ENCODE measurements at regions not wholly inside any gene's neighbourhood (a gene's known extent, or its start where the extent isn't known, plus 50 kb on each side); places are given as distances from the start of the nearest gene placed in this dataset.
"Not testable (repeated sequence)": the region's sequence is repeated elsewhere in the genome, so short reads cannot be mapped to it uniquely, and the experiment has no call there.

DNA sequence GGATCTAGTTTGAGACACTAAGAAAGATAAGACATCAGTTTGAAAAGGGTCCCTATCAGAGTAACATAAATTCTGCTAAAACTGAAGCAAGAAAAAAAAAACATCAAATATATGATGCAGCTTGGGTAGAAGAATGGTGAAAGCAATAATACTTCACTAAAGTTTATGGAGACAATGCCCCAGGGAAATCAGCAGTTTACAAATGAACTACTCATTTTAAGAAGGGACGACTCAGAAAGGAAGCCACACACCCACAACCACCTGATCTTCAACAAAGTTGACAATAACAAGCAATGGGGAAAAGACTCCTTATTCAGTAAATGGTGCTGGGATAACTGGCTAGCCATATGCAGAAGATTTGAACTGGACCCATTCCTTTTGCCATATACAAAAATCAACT, 143.5 kb downstream of the TPBG start:
- DNase-seq (ENCODE audit: low spot score), result no peak

DNA sequence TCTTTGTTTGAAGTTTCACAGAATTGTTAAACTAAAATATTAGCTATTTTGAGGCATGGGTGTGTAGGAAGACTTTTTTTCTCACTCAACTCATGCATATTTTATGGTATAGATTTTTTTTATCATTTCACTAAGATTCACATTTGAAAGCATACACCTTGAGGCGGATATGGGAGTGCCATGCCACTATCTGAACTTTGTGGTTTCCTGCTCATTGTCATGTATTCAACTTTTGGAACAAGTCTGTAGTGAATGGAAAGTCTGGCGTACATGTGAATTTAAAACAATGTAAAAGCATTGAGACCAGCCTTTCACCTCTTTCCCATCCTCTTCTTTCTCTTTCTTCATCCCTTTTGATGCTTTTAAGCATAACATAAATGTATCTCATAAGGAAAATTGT, 147.9 kb downstream of the TPBG start:
- no peak for DNase-seq (ENCODE audit: low spot score)

DNA sequence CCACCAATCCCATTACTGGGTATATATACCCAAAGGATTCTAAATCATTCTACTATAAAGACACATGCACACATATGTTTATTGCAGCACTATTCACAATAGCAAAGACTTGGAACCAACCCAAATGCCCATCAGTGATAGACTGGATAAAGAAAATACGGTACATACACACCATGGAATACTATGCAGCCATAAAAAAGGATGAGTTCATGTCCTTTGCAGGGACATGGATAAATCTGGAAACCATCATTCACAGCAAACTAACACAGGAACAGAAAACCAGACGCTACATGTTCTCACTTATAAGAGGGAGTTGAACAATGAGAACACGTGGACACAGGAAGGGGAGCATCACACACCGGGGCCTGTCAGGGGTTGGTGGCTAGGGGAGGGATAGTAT, 154.3 kb downstream of the TPBG start:
- not testable (repeated sequence) for DNase-seq (ENCODE audit: low spot score)

DNA sequence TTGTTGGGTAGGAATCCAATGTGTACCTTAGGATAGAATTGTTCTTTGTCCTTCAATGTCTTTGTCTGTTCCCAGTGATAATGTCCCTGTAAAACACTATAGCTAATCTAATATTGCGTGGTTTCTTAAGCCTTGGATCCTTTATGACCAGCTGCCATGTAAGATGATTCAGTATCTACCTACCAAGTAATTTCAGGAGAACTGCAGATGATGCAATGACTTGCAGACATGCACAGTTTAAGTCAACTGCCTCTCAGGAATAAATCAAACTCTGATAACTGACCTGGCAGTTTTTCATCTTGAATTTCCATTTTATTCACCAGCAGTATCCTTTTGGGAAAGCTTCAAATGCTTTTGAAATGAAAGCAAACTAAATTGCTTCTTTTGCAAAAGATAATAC, 157.8 kb downstream of the TPBG start:
- DNase-seq (ENCODE audit: low spot score), result no peak

DNA sequence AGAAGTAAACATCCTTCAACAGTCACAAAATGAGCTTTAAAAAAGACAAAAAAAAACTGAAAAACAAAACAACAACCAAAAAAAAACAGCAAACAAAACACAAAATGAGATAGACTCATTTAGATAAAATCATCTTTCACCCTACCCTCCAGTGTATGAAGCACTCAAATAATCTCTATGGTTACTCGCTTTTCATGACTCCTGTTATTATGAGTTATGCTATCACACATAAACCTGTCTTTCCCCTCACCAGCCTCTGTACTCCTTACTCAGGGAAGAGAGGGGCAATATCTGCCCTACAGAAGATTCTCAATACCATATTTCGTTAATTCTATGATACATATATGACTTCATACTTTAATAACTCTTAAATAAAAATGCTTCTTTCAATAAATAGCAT, 158.2 kb downstream of the TPBG start:
- no peak for DNase-seq (ENCODE audit: low spot score)

DNA sequence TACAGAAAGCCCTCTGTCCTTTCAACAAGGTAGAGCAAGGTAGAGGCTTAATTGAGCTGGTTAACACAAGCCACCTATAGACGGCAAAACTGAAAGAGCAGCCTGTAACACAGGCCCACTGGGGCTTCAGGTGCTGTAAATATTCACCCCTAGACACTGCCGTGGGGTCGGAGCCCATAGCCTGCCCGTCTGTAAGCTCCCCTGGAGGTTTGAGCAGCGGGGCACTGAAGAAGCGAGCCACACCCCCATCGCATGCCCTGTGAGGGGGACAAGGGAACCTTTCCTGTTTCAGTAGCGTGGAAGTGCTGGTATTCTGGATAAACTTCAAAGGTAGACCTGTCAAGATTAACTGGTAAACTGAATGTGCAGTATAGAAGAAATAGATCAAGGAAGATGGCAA, 160.4 kb downstream of the TPBG start:
- DNase-seq (ENCODE audit: low spot score), result no peak

DNA sequence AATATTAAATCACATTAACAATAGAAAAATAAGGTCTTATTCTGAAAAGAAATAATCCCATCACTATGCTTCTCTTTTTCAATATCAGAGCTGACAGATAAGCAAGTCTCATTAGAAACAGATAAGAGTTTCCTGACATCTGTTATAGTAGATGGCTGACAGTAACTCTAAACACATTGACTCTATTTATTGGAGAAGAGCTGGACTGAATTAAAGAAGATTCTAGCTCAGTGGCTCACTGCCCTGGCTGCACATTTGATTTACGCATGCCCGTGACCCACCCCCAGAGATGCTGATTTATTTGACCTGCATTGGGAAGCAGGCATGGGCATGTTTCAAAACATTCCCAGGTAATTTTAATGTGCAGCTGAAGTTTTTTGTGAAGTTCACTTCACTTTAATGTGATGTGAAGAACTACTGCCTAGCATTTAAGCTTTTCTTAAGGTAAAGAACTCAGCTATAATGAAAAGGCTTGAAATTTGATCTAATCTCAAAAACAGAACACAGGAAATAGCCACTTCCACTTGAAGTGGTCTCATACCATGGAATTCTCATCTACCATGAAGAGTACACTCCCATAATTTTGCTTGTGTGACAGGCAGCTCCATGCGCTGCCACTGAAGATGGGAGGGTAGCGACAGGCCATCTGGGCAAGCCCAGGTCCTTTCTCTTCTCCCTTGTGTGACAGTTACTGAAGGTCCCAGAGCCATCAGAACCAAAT, 162.3 kb downstream of the TPBG start:
- no peak for DNase-seq (ENCODE audit: low spot score)

DNA sequence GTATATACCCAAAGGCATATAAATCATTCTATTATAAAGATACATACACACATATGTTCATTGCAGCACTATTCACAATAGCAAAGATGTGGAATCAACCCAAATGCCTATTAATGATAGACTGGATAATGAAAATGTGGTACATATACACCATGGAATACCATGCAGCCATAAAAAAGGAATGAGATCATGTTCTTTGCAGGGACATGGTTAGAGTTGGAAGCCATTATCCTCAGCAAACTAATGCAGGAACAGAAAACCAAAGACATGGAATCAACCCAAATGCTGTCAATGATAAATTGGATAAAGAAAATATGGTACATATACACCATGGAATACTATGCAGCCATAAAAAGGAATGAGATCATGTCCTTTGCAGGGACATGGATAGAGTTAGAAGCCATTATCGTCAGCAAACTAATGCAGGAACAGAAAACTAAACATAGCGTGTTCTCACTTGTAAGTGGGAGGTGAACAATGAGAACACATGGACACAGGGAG, 166.4 kb downstream of the TPBG start:
- DNase-seq (ENCODE audit: low spot score), result not testable (repeated sequence)

DNA sequence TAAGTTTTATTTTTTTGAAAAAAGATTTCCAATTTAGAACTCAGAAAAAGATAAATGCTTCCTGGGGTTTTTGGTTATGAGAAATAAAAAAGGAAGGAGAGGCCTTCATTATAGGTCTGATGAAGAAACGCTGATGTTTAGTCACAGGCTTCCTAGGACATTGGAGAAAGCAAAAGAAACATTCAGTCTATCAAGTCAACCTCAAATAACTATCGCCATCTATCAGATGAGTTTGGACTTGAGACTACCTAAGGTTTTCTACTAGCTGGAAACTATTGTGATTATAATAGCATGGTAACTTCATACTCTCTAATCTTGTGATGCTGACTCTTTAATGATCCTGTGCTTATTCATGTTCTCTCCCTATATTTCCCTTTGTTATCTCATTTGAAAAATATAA, 171.3 kb downstream of the TPBG start:
- DNase-seq (ENCODE audit: low spot score), result no peak

DNA sequence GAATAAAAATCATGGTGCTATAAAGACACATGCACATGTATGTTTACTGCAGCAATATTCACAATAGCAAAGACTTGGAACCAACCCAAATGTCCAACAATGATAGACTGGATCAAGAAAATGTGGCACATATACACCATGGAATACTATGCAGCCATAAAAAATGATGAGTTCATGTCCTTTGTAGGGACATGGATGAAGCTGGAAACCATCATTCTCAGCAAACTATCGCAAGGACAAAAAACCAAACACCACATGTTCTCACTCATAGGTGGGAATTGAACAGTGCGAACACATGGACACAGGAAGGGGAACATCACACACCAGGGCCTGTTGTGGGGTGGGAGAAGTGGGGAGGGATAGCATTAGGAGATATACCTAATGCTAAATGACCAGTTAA, 185.9 kb downstream of the TPBG start:
- DNase-seq (ENCODE audit: low spot score), result not testable (repeated sequence)

DNA sequence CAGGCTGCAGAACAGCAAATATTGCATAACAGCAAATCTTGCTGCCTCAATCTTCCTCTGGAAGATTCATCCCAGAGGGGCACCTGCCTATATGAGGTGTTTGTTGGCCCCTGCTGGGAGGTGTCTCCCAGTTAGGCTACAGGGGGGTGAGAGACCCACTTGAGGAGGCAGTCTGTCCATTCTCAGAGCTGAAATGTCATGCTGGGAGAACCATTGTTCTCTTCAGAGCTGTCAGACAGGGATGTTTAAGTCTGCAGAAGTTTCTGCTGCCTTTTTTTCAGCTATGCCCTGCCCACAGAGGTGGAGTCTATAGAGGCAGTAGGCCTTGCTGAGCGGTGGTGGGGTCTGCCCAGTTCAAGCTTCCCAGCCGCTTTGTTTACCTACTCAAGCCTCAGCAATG, 187.7 kb downstream of the TPBG start:
- not testable (repeated sequence) for DNase-seq (ENCODE audit: low spot score)

DNA sequence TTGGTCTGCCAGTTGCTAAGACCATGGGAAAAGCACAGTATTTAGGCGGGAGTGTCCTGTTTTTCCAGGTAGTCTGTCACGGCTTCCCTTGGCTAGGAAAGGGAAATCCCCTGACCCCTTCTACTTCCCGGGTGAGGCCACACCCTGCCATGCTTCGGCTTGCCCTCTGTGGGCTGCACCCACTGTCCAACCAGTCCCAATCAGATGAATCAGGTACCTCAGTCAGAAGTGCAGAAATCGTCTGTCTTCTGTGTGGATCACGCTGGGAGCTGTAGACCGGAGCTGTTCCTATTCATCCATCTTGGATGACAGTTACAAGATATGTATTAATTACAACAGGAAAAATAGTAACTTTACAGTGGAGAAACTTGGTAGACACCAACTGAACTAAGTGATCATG, 188.2 kb downstream of the TPBG start:
- no peak for DNase-seq (ENCODE audit: low spot score)

DNA sequence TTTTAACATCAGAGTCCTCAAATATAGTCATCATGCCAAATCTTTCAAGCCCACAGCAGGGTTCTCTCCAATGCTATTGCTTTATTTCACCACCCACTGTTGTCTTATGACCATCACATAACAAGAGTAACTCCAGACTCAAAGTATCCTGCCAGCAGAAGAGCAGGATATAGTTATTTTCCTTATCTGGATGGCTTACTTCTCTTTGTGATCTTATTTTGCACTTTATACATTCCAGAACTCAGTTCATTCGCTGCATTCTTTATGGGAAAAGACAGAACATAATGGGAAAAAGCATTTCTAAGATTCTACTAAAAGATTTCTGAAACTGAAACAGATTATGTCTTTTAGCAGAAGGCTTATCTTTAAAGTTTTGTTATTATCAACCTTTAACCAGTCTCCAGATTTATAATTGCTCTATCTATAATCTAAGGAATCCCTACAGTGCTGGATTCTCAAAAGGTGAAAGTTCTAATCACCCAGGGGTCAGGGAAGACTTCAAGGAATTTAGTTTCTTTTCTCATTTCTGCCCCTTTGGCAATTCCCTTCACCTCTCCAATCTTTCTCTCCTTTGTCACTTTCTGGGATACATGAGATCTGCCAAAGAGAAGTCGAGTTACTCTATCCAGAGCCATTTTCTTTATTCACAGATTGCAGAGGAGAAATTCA, 190.4 kb downstream of the TPBG start:
- no peak for DNase-seq (ENCODE audit: low spot score)

DNA sequence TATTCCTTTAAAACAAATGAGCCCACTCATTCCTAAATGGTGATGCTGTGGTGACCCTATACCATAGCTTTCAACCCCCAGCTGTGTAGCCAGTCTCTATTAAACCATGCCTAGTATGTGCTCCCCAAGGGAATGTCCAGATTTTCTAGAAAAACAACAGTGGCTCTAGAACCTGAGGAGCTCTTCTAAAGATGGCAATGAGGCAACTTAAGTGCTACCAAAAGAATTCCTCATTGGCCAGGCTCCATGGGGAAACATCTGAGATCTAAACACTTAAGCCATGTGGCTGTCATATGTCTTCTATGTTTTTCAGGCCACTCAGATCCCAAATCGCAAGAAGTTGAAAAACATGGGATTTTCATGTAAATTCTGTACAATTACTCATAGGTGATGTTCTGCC, 191.0 kb downstream of the TPBG start:
- DNase-seq (ENCODE audit: low spot score), result no peak

DNA sequence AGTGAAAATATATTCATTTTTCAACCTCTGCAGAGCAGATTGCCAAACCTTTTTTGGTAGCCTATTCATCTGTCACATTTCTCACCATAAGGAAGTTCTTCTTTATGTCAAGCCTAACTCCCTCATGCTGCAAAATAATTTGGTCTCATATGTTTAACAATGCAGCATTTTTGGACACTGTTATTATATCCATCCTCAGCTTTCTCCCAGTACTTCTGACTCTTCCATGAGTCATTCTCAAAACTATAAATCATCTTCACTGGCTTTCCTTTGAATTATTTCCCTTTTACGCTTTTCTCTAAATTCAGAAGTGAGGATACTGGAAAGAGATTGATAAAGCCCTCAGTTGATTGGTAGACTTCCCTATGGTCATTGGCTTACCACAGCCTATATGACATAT, 192.2 kb downstream of the TPBG start:
- DNase-seq (ENCODE audit: low spot score), result no peak

DNA sequence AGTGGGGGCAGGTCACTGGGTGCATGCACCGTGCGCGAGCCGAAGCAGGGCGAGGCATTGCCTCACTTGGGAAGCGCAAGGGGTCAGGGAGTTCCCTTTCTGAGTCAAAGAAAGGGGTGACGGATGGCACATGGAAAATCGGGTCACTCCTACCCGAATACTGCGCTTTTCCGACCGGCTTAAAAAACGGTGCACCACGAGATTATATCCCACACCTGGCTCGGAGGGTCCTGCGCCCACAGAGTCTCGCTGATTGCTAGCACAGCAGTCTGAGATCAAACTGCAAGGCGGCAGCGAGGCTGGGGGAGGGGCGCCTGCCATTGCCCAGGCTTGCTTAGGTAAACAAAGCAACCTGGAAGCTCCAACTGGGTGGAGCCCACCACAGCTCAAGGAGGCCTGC, 194.9 kb downstream of the TPBG start:
- not testable (repeated sequence) for DNase-seq (ENCODE audit: low spot score)

DNA sequence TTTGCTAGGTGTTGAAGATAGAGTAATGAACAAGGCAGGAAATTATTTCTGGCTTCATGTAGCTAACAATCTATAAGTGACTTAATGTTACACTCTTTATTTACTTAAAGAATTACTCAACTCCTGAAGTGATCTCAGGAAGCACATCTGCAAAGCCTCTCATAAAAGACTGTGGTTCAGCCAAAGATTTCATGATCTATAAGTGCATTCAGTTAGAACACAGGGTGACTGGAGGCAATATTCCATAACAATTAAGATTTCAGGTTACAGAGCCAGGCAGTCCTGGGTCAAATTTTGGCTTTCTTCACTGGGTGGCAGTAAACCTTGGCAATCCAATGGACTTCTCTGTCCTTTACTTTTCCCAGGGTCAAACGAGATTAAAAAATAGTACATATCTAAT, 204.0 kb downstream of the TPBG start:
- DNase-seq (ENCODE audit: low spot score), result no peak

DNA sequence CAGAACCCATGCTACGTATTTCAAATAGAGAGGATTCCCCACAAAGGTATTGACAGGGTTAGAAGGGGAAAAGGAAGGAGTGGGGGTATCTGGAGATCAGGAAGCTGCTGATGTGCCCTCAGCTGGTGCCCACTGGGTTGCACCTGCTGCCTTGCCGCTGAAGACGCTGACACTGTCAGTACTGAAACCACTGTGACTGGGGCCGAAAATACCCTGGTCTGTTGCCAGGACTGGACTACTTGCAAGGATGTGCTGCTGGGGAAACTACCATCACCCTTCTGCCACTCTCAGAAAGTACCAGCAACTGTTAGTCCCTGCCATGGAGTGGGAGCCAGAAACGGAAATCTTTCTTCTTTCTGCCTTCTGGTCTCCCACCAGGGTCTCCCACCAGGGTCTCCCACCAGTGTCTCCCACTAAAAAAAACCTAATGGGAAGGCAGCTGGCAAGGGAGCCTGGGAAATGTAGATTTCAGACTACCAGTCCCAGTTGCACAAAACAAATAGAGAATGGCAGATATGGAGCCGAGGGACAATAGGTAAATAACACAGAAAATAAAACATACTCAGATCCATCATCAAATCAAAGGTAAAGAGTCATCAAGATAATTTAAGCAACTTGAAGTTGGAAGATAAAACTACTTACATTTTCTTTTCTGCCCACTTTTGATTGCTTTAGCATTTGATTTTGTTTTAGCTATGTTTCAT, 204.8 kb downstream of the TPBG start:
- peak; percentile 40 for DNase-seq (ENCODE audit: low spot score)

DNA sequence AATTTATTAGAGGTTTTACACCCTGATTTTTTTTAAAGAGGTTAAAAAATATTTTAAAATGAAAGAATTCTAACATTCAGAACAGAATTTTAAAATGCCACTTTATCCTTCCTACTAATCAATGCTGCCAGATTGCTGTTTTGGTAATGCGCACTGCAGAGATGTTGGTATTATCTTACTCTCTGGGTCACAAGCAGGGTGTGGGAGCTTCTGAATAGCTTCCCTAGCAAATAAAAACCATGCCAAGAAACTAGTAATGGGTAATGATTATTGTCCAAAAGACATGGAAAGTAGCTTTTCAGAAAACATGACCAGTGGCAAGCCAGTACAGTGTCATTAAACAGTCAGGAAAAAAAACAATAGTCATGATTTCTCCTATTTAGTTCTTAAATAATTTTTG, 205.4 kb downstream of the TPBG start:
- no peak for DNase-seq (ENCODE audit: low spot score)

DNA sequence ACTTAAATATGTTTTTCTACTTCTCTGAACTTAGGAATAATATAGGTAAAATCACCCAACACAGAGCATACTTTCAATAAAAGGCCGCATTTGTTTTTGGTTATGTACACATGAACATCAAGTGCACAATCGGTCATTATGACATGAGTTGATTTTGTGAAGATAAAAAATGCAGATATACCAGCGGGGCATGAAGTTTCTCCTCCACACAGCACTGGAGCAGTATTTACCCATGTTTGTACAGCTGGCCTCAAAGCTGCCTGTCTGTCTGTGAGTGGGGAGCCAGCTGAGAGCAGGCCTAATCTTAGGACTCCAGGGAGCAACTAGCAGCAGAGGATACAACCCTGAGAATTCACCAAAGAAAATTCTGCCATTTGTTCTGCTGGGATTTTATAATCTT, 206.5 kb downstream of the TPBG start:
- DNase-seq (ENCODE audit: low spot score), result no peak

DNA sequence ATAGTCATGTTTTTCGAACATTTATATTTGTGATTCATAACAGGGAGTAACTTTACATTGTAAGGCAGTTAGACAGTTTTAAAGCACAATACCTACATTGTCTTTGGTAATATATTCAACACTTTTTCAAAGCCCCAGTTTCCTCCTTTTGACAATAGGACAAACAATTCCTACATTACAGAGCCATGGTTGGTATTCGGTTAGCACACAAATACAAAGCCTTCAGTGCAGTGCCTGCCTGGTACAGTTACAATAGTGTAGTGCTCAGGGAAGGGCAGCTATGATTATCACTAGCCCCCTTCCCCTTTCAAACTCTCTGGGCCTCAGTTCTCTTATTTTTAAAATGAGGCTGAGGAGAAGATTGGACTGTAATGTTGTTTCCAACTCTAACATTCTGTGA, 207.8 kb downstream of the TPBG start:
- DNase-seq (ENCODE audit: low spot score), result peak; percentile 93

DNA sequence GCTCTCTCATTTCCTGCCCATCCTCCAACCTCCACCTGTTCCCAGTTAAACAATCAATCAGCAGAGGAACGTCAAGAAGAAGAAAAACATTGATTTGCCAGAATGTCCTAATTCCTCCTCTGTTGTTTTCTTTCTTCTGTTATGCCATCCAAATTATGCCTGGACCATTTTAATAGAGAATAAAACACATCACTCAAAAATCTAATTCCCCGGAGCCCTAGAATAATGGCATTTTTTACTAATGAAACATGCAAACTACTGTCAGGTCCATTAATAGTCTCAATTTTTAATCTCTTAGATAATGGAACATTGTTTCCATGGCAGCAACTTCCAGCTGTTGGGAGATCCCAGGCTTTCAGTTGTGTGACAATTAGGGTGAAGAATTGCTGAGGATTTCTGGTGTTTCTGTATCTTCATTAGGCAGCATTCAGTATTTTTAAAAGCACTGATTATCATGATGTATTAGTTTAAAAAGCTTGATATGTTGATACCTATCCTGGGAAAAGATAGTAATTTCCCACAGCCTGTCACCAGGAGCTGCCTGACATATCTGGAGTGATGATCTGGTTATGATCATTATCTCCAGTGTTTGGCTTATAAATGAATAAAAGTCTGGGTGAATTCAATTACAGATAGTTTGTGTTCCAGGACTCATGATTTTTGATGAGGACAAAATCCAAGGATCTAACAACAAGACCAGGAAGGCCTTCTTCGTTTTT, 209.8 kb downstream of the TPBG start:
- no peak for DNase-seq (ENCODE audit: low spot score)

DNA sequence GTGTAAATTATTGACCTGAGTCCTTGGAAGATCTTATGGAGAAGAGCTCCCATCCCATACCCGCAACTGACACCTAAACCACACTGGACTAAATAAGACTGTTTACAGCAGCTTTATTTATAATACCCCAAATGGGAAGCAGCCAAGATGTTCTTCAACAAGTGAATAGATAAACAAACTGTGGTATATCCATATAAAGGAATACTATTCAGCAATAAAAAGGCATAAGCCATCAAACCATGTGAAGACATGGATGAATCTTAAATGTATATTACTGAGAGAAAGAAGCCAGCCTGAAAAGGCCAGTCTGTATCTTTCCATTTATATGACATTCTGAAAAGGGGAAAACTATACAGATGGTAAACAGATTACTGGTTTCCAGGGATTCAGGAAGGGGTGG, 212.7 kb downstream of the TPBG start:
- DNase-seq (ENCODE audit: low spot score), result no peak
